Epithelial cell of proximal tubule (primary cell): ENCODE measurements at regions not wholly inside any gene's neighbourhood (a gene's known extent, or its start where the extent isn't known, plus 50 kb on each side); places are given as distances from the start of the nearest gene placed in this dataset.

ENCODE experiments used
- DNase-seq: peaks from one replicate; pipeline ENCODE4 v3.0.0-alpha.2; 2011; ENCODE audit warnings: low read depth
- H3K4me3 ChIP-seq: 2 replicates; pipeline ENCODE4 v1.5.1; 2011; ENCODE audit warnings: low read depth, mild to moderate bottlenecking, low read length
- TF ChIP-seq, protein P1 (sequence below): conservative IDR thresholded peaks from 2 replicates; pipeline ENCODE4 v1.5.1; 2012; ENCODE audit warnings: low read depth, mild to moderate bottlenecking, low read length

DNA sequence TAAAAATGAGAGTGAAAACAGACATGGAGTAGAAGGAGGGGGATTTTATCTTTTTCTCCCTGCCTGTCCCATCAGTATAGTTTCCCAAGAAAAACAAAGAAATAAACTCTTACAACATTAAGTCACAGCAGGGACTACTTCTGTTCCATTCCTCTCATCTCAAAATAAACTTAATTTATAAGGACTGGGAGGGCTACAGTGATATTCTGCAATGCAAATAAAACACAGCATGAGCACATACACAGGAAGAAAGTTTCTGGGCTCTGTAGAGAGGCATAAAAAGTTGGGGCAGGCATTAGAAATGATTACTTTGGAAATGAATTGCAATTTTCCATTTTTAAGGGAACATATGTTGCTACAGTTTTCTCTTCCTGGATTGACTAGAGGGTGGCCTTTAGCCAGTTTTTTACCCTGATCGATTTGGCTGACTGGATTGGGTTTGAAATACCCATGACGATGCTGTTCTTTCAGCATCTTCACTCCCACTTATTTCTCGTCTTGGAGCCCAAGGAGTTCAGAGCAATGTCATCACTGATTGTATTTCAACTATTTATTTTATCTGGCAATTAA is 157.1 kb downstream of the ACTR3 start:
- no peak overlapping the region for H3K4me3 ChIP-seq
- TF ChIP-seq, protein P1, sequence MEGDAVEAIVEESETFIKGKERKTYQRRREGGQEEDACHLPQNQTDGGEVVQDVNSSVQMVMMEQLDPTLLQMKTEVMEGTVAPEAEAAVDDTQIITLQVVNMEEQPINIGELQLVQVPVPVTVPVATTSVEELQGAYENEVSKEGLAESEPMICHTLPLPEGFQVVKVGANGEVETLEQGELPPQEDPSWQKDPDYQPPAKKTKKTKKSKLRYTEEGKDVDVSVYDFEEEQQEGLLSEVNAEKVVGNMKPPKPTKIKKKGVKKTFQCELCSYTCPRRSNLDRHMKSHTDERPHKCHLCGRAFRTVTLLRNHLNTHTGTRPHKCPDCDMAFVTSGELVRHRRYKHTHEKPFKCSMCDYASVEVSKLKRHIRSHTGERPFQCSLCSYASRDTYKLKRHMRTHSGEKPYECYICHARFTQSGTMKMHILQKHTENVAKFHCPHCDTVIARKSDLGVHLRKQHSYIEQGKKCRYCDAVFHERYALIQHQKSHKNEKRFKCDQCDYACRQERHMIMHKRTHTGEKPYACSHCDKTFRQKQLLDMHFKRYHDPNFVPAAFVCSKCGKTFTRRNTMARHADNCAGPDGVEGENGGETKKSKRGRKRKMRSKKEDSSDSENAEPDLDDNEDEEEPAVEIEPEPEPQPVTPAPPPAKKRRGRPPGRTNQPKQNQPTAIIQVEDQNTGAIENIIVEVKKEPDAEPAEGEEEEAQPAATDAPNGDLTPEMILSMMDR: no peak
- no peak for DNase-seq

DNA sequence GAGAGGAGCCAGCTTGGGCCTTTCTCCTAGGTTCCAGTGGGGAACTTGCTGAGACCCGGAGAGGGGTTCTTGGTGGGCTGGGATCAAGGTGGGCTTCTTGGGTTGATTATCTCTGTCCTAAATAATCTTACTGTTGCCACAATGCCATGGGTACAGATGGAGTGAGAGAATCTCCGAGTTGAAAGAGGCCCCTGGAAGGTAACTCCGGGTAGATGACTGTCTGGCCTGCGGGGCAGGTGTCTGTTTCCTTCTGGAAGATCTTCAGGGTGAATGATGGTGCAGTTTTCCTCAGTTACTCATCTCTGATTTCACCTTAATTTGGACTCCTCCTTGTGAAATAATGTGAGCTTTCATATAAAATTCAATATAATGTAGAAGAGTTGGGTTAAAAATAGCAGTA is 159.4 kb downstream of the ACTR3 start:
- no peak for DNase-seq
- H3K4me3 ChIP-seq: no peak overlapping the region
- TF ChIP-seq, protein P1: no peak

DNA sequence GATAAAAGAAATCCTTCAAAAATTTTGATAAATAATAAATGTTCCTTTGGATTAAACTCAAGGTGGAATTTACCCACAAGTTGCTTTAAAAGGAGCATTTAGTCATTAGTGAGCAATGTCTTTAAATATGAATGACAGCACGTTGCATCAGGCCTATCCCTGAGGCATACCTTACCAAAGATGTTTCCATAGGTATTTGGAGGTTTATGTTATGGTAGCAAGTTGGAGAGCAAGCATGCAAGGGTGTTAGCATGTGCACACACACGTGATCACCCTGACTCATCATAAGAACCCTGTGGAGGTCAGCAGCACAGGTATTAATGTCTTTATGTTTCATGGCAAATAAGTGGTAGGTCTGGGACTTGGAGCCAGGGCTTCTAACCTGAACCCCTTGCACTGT is 159.9 kb downstream of the ACTR3 start:
- H3K4me3 ChIP-seq: no peak overlapping the region
- DNase-seq: no peak
- TF ChIP-seq, protein P1: no peak

DNA sequence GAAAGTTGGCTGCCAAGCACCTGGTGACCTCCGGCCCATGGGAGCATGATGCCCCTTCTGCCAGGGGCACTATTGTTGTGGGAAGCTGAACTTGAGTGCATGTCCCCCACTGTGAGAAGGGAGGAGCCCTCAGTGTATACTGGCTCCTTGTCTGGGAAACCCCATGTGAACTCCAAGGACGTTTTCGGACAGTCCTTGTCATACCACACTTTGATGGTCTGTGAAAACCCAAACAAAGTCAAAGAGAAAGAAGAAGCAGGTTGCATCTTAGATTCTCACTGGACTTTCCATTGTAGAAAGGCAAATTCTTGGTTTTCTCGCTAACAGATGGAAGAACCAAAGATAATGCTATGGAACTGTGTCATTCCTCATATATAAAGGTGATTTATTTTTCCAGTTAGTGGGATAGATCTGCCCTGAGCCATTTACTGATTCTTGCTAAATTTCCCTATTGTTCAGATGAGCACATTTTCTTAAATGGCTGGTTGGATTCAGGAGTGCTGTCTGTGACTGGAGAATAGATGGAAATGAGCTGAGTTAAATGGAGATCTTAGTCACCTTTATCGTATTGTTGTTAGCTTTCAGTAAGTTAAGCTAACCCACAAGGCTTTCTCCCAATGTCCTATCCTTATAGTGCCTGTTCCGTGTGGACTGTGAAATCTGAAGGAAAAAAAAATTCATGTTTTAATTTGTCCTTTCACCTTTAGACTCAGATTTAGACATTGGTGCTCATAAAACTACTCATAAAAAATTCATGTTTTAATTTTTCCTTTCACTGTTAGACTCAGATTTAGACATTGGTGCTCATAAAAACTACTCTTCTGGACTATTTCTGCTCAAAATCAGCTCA is 166.6 kb downstream of the ACTR3 start:
- no peak overlapping the region for H3K4me3 ChIP-seq
- DNase-seq: no peak
- TF ChIP-seq, protein P1: no peak

DNA sequence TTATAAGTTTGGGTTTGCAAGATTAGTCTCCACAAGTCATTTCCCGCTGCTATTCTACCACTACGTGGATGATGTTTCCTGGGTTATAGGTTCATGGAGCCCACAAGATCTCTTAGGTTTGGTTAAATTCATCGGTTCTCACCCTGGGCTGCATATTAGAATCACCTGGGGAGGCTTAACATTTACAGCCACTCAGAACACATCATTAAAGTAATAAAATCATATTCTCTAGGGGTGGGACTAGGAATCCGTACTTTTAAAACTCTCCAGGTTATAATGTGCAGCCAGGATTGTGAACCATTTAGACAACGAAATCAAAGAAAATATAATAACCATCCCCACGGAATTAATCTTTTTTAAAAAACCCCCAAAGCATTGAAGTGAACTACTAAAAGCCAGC is 167.7 kb downstream of the ACTR3 start:
- H3K4me3 ChIP-seq: no peak overlapping the region
- DNase-seq: no peak
- TF ChIP-seq, protein P1: no peak

DNA sequence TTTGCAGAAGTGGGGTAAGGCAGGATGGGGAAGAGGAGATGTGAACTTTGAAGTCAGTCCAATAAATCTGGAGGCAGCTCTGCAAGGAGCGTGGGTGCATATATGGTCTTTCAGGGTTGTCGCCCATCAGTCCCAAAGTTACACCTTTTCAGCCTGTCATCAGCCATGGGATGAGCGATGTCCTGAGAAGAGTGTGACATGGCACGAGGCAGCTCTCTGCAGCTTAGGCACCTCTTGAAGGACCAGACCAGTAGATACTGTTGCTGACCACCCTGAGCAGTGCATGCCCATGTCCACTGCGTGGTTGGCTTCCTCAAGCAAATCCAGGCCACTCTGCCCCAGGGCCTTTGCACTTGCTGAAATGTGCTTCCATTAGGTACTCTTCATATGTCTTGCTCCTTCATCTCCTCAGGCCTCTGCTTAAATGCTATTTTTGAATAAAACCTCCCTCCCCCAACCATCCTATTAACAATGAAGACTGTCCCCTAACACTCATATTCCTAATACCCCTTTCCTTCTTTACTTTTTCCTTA is 171.7 kb downstream of the ACTR3 start:
- no peak for DNase-seq

More for the DNA sequence above, 171.7 kb downstream of the ACTR3 start:
- TF ChIP-seq, protein P1: no peak
- H3K4me3 ChIP-seq: no peak overlapping the region
